Astrocyte (in vitro differentiated cells and primary cell): ENCODE measurements at regions not wholly inside any gene's neighbourhood (a gene's known extent, or its start where the extent isn't known, plus 50 kb on each side); places are given as distances from the start of the nearest gene placed in this dataset.

Source experiments
- DNase-seq: peaks from one replicate; pipeline ENCODE4 v3.0.0-alpha.2; 2010; ENCODE audit warnings: low read depth
- FAIRE-seq: peaks from 2 replicates; lab custom pipeline; 2011; peaks lifted over from hg19 to GRCh38; lab: Jason Lieb, UNC
- H2AFZ ChIP-seq: 2 replicates; pipeline ENCODE4 v1.6.0; 2012; ENCODE audit warnings: low read depth, low read length, inconsistent platforms
- H3K27ac ChIP-seq: 2 replicates; pipeline ENCODE4 v1.5.1; 2011; ENCODE audit warnings: low read depth, low read length, inconsistent platforms
- H3K27me3 ChIP-seq: 2 replicates; pipeline ENCODE4 v1.6.0; 2011; ENCODE audit warnings: low read length, inconsistent platforms; ENCODE audit not compliant: insufficient read depth
- H3K36me3 ChIP-seq: 2 replicates; pipeline ENCODE4 v1.5.1; 2011; ENCODE audit warnings: low read length, inconsistent platforms; ENCODE audit not compliant: insufficient read depth
- H3K4me1 ChIP-seq: 2 replicates; pipeline ENCODE4 v1.5.1; 2011; ENCODE audit warnings: low read length, inconsistent platforms; ENCODE audit not compliant: insufficient read depth
- H3K4me2 ChIP-seq: 2 replicates; pipeline ENCODE4 v1.6.0; 2012; ENCODE audit warnings: low read length, inconsistent platforms
- H3K4me3 ChIP-seq: 2 replicates; pipeline ENCODE4 v1.5.1; 2011; ENCODE audit warnings: low read depth, mild to moderate bottlenecking, low read length, inconsistent platforms; ENCODE audit not compliant: insufficient read depth
- H3K79me2 ChIP-seq: 2 replicates; pipeline ENCODE4 v1.6.0; 2012; ENCODE audit warnings: mild to moderate bottlenecking, low read length, inconsistent platforms; ENCODE audit not compliant: insufficient read depth
- H3K9ac ChIP-seq: 2 replicates; pipeline ENCODE4 v1.6.0; 2012; ENCODE audit warnings: mild to moderate bottlenecking, low read length, inconsistent platforms
- H3K9me3 ChIP-seq: 2 replicates; pipeline ENCODE4 v1.5.1; 2012; ENCODE audit warnings: low read depth, mild to moderate bottlenecking, low read length, inconsistent platforms; ENCODE audit not compliant: insufficient read depth
- H4K20me1 ChIP-seq: 2 replicates; pipeline ENCODE4 v1.6.0; 2012; ENCODE audit warnings: low read length, inconsistent platforms; ENCODE audit not compliant: insufficient read depth
- H3K27ac Mint-ChIP-seq: one replicate; pipeline ENCODE4 v1.8.0; 2021; ENCODE audit warnings: mild to moderate bottlenecking, mixed read lengths; ENCODE audit not compliant: unreplicated experiment
- H3K27me3 Mint-ChIP-seq: one replicate; pipeline ENCODE4 v1.8.0; 2021; ENCODE audit warnings: low read depth, mixed read lengths; ENCODE audit not compliant: unreplicated experiment
- H3K36me3 Mint-ChIP-seq: one replicate; pipeline ENCODE4 v1.8.0; 2021; ENCODE audit warnings: low read depth, mixed read lengths; ENCODE audit not compliant: unreplicated experiment
- H3K4me1 Mint-ChIP-seq: one replicate; pipeline ENCODE4 v1.8.0; 2021; ENCODE audit warnings: low read depth, mixed read lengths; ENCODE audit not compliant: unreplicated experiment
- H3K4me3 Mint-ChIP-seq: one replicate; pipeline ENCODE4 v1.8.0; 2021; ENCODE audit warnings: mild to moderate bottlenecking, moderate library complexity, mixed read lengths; ENCODE audit not compliant: unreplicated experiment
- H3K9me3 Mint-ChIP-seq: one replicate; pipeline ENCODE4 v1.8.0; 2021; ENCODE audit warnings: mild to moderate bottlenecking, mixed read lengths; ENCODE audit not compliant: unreplicated experiment
- EZH2 ChIP-seq: IDR thresholded peaks from 2 replicates; pipeline ENCODE4 v1.6.1; 2012; ENCODE audit warnings: mild to moderate bottlenecking, low read length, inconsistent platforms; ENCODE audit not compliant: insufficient read depth
- TF ChIP-seq, protein P1 (sequence below): IDR thresholded peaks from 2 replicates; pipeline ENCODE4 v1.5.1; 2011; ENCODE audit warnings: low read depth, mild to moderate bottlenecking, inconsistent platforms, low read length, moderate library complexity; ENCODE audit not compliant: insufficient read depth

DNA sequence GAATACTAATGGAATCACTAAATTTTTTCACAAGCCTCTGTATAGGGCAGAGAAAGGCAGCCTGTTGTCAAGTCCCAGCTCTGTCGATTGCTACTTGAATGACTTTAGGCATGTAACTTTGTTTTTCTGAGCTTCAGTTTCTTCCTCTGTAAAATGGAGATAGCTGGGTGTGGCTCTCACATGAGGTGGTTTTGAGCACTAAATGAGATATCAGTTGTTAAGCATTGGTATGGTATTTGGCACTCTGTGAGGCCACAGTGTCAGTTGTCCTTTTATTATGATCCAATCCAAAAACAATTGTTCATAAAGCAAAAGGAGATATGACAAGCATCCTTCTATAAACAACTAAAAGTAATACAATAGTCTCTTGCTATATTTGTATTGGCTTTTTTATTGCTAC lies 120.6 kb downstream of the DUSP6 start:
- Histone ChIP-seq H3K4me1 (no peaks in the 10 kb centered on the region), H3K9me3 (no peaks in the 10 kb centered on the region), H4K20me1 (no peaks in the 10 kb centered on the region), H3K4me3 (no peak overlapping the region), H3K27me3 (no peaks in the 10 kb centered on the region), H3K27ac (no peak overlapping the region), H3K79me2 (no peaks in the 10 kb centered on the region), H3K36me3 (no peaks in the 10 kb centered on the region), H3K4me2 (no peak overlapping the region), H3K9ac (no peak overlapping the region), H2AFZ (no peak overlapping the region)
- TF ChIP-seq, protein P1, sequence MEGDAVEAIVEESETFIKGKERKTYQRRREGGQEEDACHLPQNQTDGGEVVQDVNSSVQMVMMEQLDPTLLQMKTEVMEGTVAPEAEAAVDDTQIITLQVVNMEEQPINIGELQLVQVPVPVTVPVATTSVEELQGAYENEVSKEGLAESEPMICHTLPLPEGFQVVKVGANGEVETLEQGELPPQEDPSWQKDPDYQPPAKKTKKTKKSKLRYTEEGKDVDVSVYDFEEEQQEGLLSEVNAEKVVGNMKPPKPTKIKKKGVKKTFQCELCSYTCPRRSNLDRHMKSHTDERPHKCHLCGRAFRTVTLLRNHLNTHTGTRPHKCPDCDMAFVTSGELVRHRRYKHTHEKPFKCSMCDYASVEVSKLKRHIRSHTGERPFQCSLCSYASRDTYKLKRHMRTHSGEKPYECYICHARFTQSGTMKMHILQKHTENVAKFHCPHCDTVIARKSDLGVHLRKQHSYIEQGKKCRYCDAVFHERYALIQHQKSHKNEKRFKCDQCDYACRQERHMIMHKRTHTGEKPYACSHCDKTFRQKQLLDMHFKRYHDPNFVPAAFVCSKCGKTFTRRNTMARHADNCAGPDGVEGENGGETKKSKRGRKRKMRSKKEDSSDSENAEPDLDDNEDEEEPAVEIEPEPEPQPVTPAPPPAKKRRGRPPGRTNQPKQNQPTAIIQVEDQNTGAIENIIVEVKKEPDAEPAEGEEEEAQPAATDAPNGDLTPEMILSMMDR: no peak
- no peak for TF ChIP-seq EZH2
- Mint-ChIP-seq H3K4me1 (peaks cover 22% of the 10 kb centered on the region), H3K27me3 (no peaks in the 10 kb centered on the region), H3K36me3 (no peaks in the 10 kb centered on the region), H3K9me3 (no peaks in the 10 kb centered on the region), H3K4me3 (no peak overlapping the region), H3K27ac (no peak overlapping the region)
- FAIRE-seq (no peak), DNase-seq (no peak)

- no peaks in the 10 kb centered on the region for H3K9me3 Mint-ChIP-seq
- Histone ChIP-seq H3K27me3 (no peaks in the 10 kb centered on the region), H3K9me3 (no peaks in the 10 kb centered on the region), H3K36me3 (no peaks in the 10 kb centered on the region), H3K4me3 (no peak overlapping the region), H3K27ac (no peak overlapping the region), H4K20me1 (no peaks in the 10 kb centered on the region), H2AFZ (no peak overlapping the region), H3K4me2 (no peak overlapping the region), H3K4me1 (peaks cover 5% of the 10 kb centered on the region), H3K79me2 (no peaks in the 10 kb centered on the region), H3K9ac (no peak overlapping the region)
- FAIRE-seq (peak; percentile 49), DNase-seq (no peak)
- peaks cover 28% of the 10 kb centered on the region for H3K4me1 Mint-ChIP-seq
- H3K4me3 Mint-ChIP-seq: no peak overlapping the region
- H3K36me3 Mint-ChIP-seq: no peaks in the 10 kb centered on the region
- TF ChIP-seq, protein P1: no peak
- no peak for TF ChIP-seq EZH2
- H3K27me3 Mint-ChIP-seq: no peaks in the 10 kb centered on the region
- H3K27ac Mint-ChIP-seq: no peak overlapping the region
Observed at GRCh38 chr12:89230376-89231315, 121.7 kb downstream of the DUSP6 start.

DNA sequence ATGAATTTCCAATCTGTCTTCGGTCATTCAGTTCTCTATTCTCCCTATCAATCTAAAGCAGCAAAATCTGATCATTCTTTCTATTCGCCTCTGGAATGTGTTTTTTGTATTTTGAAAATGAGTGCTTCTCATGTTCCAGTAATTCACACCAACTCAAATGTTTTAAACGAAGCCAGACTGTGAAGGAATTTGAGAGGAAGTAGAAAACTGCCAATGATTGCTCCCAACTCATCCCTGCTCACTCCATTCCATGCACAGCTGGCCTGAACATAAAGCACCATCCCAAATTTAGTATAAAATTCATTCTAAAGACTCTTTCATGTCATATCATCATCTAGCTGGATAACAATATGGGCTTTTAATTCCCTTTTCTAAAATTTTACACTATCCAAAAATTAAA lies 123.8 kb downstream of the DUSP6 start:
- Mint-ChIP-seq H3K27me3 (no peaks in the 10 kb centered on the region), H3K9me3 (no peaks in the 10 kb centered on the region), H3K27ac (peak overlapping the region; percentile 15), H3K4me3 (no peak overlapping the region), H3K4me1 (peaks cover 40% of the 10 kb centered on the region), H3K36me3 (no peaks in the 10 kb centered on the region)
- FAIRE-seq (no peak), DNase-seq (no peak)
- Histone ChIP-seq H3K4me1 (peaks cover 10% of the 10 kb centered on the region), H3K27ac (no peak overlapping the region), H3K36me3 (no peaks in the 10 kb centered on the region), H3K4me2 (no peak overlapping the region), H3K27me3 (no peaks in the 10 kb centered on the region), H3K9me3 (no peaks in the 10 kb centered on the region), H2AFZ (no peak overlapping the region), H3K4me3 (no peak overlapping the region), H3K79me2 (no peaks in the 10 kb centered on the region), H3K9ac (no peak overlapping the region), H4K20me1 (no peaks in the 10 kb centered on the region)
- TF ChIP-seq EZH2: no peak
- TF ChIP-seq, protein P1: no peak
